GM12878 (cell line): ENCODE measurements at regions not wholly inside any gene's neighbourhood (a gene's known extent, or its start where the extent isn't known, plus 50 kb on each side); places are given as distances from the start of the nearest gene placed in this dataset.

ENCODE experiments used
- ATAC-seq: fragments of 200-7000 bp; cut with Tn5 transposase; 3 replicates; pipeline ENCODE4 v1.9.1; 2020; ENCODE audit warnings: mild to moderate bottlenecking, moderate library complexity
- BruUV-seq: library from RNA; stranded (reverse); fragments of 400-500 nt; replicated peaks from 2 replicates; lab custom pipeline; 2021; lab: Mats Ljungman, UMichigan
- CTCF ChIA-PET: fragments of 300-600 bp; sonication (Branson Sonifier 250); formaldehyde crosslinking; extraction: SDS; loops from one replicate; lab custom pipeline; 2021; ENCODE audit warnings: inconsistent platforms; lab: Yijun Ruan, JAX
- POLR2A ChIA-PET: fragments of 350-600 bp; formaldehyde crosslinking; extraction: SDS; loops from one replicate; lab custom pipeline; 2021; ENCODE audit warnings: inconsistent platforms; lab: Charles Lee
- RAD21 ChIA-PET: fragments of 300-600 bp; sonication (Branson Sonifier 250); formaldehyde crosslinking; loops from one replicate; lab custom pipeline; 2023; ENCODE audit warnings: antibody characterized with exemption; ENCODE audit not compliant: unreplicated experiment; lab: Charles Lee
- SMC1A ChIA-PET: fragments of 300-600 bp; sonication (Branson Sonifier 250); formaldehyde crosslinking; loops from one replicate; lab custom pipeline; 2023; ENCODE audit not compliant: unreplicated experiment, uncharacterized antibody; lab: Charles Lee
- DNase-seq: peaks from one replicate; pipeline ENCODE4 v3.0.0-alpha.2; 2011; ENCODE audit warnings: low read depth, low spot score
- FAIRE-seq: peaks from 3 replicates; lab custom pipeline; 2011; peaks lifted over from hg19 to GRCh38; lab: Jason Lieb, UNC
- H2AFZ ChIP-seq: 2 replicates; pipeline ENCODE4 v1.6.0; 2011; ENCODE audit warnings: low read depth, low read length, control low read depth; ENCODE audit not compliant: control insufficient read depth
- H3K27ac ChIP-seq: 2 replicates; pipeline ENCODE4 v1.5.1; 2011; ENCODE audit warnings: control low read depth; ENCODE audit not compliant: control insufficient read depth, insufficient read depth
- H3K27me3 ChIP-seq, 2 experiments: replicated peaks in 1 of 2; 2 replicates each; pipeline versions ENCODE4 v1.6.0 to v1.6.1; 2011; ENCODE audit warnings: low read length in 1 of 2; ENCODE audit not compliant: control insufficient read depth in 2 of 2, insufficient read depth in 2 of 2
- H3K36me3 ChIP-seq, 2 experiments: 2 replicates each; pipeline ENCODE4 v1.5.1; 2011; ENCODE audit warnings: low read length in 1 of 2; ENCODE audit not compliant: control insufficient read depth in 2 of 2, insufficient read depth in 2 of 2
- H3K4me1 ChIP-seq: 2 replicates; pipeline ENCODE4 v1.6.1; 2011; ENCODE audit warnings: mild to moderate bottlenecking, low read length, moderate library complexity, mixed read lengths; ENCODE audit not compliant: control insufficient read depth, insufficient read depth
- H3K4me2 ChIP-seq: 2 replicates; pipeline ENCODE4 v1.6.0; 2011; ENCODE audit warnings: control low read depth; ENCODE audit not compliant: control insufficient read depth, insufficient read depth
- H3K4me3 ChIP-seq: fragments of 200-600 bp; sonication (generic); 2 replicates; pipeline ENCODE4 v1.5.1; 2016
- H3K79me2 ChIP-seq: 2 replicates; pipeline ENCODE4 v1.6.0; 2011; ENCODE audit warnings: low read length; ENCODE audit not compliant: control insufficient read depth, insufficient read depth
- H3K9ac ChIP-seq: 2 replicates; pipeline ENCODE4 v1.8.0; 2011; ENCODE audit warnings: low read length, control low read depth, mixed read lengths; ENCODE audit not compliant: control insufficient read depth, insufficient read depth
- H3K9me3 ChIP-seq: replicated peaks from 3 replicates; pipeline ENCODE4 v1.5.1; 2011; ENCODE audit warnings: mild to moderate bottlenecking, low read length; ENCODE audit not compliant: control insufficient read depth, insufficient read depth
- H4K20me1 ChIP-seq: 2 replicates; pipeline ENCODE4 v1.6.0; 2011; ENCODE audit not compliant: control insufficient read depth, insufficient read depth
- CREM ChIP-seq: IDR thresholded peaks from 2 replicates; pipeline ENCODE4 v1.6.1; 2014; ENCODE audit warnings: antibody characterized with exemption, low read depth
- E4F1 ChIP-seq: fragments of 450-650 bp; IDR thresholded peaks from 2 replicates; pipeline ENCODE4 v1.6.1; 2018; ENCODE audit warnings: borderline replicate concordance, mild to moderate bottlenecking; ENCODE audit not compliant: partially characterized antibody
- ELK1 ChIP-seq: IDR thresholded peaks from 2 replicates; pipeline ENCODE4 v1.6.1; 2012; ENCODE audit warnings: low read depth, low read length, improper control_type of control experiment
- GABPA ChIP-seq: IDR thresholded peaks from 2 replicates; pipeline ENCODE4 v1.6.1; 2014; ENCODE audit warnings: antibody characterized with exemption, low read depth, mild to moderate bottlenecking, inconsistent platforms
- HCFC1 ChIP-seq: fragments of 150-350 bp; IDR thresholded peaks from 2 replicates; pipeline ENCODE4 v1.6.1; 2014; ENCODE audit warnings: low read length
- IRF4 ChIP-seq: IDR thresholded peaks from 2 replicates; pipeline ENCODE4 v1.6.1; 2011; ENCODE audit warnings: low read depth, low read length
- KDM1A ChIP-seq: fragments of 200-600 bp; sonication (generic); IDR thresholded peaks from 2 replicates; pipeline ENCODE4 v1.6.1; 2016; ENCODE audit warnings: borderline replicate concordance
- MTA3 ChIP-seq: IDR thresholded peaks from 2 replicates; pipeline ENCODE4 v1.6.1; 2012; ENCODE audit warnings: low read length, inconsistent platforms, borderline replicate concordance
- MYB ChIP-seq: fragments of 150-350 bp; IDR thresholded peaks from 2 replicates; pipeline ENCODE4 v1.6.1; 2014; ENCODE audit warnings: mild to moderate bottlenecking, low read depth, low read length, borderline replicate concordance
- NFYA ChIP-seq: IDR thresholded peaks from 2 replicates; pipeline ENCODE4 v1.6.1; 2011; ENCODE audit warnings: low read depth, mild to moderate bottlenecking, low read length, improper control_type of control experiment, borderline replicate concordance
- RELB ChIP-seq: fragments of 450-650 bp; IDR thresholded peaks from 2 replicates; pipeline ENCODE4 v1.6.1; 2017; ENCODE audit warnings: low read depth, mild to moderate bottlenecking, moderate library complexity
- RFX5 ChIP-seq: IDR thresholded peaks from 2 replicates; pipeline ENCODE4 v1.6.1; 2011; ENCODE audit warnings: low read depth, low read length, improper control_type of control experiment
- SP1 ChIP-seq: IDR thresholded peaks from one replicate; pipeline ENCODE4 v1.6.1; 2011; ENCODE audit warnings: low read depth, low read length
- TARDBP ChIP-seq: IDR thresholded peaks from 2 replicates; pipeline ENCODE4 v1.6.1; 2016; ENCODE audit warnings: borderline replicate concordance
- ZNF207 ChIP-seq: fragments of 450-650 bp; IDR thresholded peaks from 2 replicates; pipeline ENCODE4 v1.6.1; 2014; ENCODE audit warnings: antibody characterized with exemption, mild to moderate bottlenecking, borderline replicate concordance
- ZNF687 ChIP-seq: fragments of 450-650 bp; IDR thresholded peaks from 2 replicates; pipeline ENCODE4 v1.6.1; 2017; ENCODE audit warnings: mild to moderate bottlenecking, moderate library complexity
- WGBS: methylation state at CpG from one replicate; pipeline ENCODE4 v1.1.6; 2016; ENCODE audit warnings: low lambda C conversion rate; ENCODE audit not compliant: insufficient replicate concordance, insufficient coverage; ENCODE audit errors: missing lambda C conversion rate; 5-methylcytosine and 5-hydroxymethylcytosine counted together
- in situ Hi-C: fragments of 300-500 bp; cut with MboI; formaldehyde crosslinking; loops from 9 replicates; pipeline ENCODE4 v1.14.3; 2018; ENCODE audit warnings: mixed read lengths
- intact Hi-C: fragments of 100-400 bp; cut with micrococcal nuclease; formaldehyde crosslinking; loops from one replicate; pipeline ENCODE4 v1.14.2; 2022; ENCODE audit not compliant: unreplicated experiment

- FAIRE-seq (no peak), ATAC-seq (no peak), DNase-seq (no peak)
- Histone ChIP-seq H3K4me2 (no peak overlapping the region), H4K20me1 (no peaks in the 10 kb centered on the region), H3K4me1 (no peaks in the 10 kb centered on the region), H3K9ac (no peak overlapping the region), H2AFZ (no peak overlapping the region), H3K36me3 (no peaks in the 10 kb centered on the region), H3K79me2 (no peaks in the 10 kb centered on the region), H3K27ac (no peak overlapping the region), H3K9me3 (no peaks in the 10 kb centered on the region; the same call in 2 of the 3 replicates), H3K27me3 (no peaks in the 10 kb centered on the region), H3K4me3 (no peak overlapping the region)
- in situ Hi-C loops = no loop called here
- ChIA-PET POLR2A (no interaction called here), RAD21 (no interaction called here), SMC1A (interaction anchor here (2.6 kb wide), 1 partner anchor 9 kb away, joined by 12 read pairs; no protein-coding TSS in a partner anchor), CTCF (interaction anchor here (1.2 to 2.0 kb wide), 2 partner anchors 70 to 232 kb away, joined by 3 to 4 read pairs; no protein-coding TSS in a partner anchor)
- WGBS = 2% methylated on average over 2 of the region's 2 CpGs
- no TSS peak for BruUV-seq
- intact Hi-C loops = no loop called here
- TF ChIP-seq RELB = no peak
- TF ChIP-seq GABPA = no peak
- TF ChIP-seq MYB = no peak
- TF ChIP-seq CREM = no peak
- no peak for TF ChIP-seq E4F1
- no peak for TF ChIP-seq ZNF687
- no peak for TF ChIP-seq ZNF207
- TF ChIP-seq IRF4 = no peak
- no peak for TF ChIP-seq SP1
- TF ChIP-seq RFX5 = no peak
- TF ChIP-seq TARDBP = no peak
- TF ChIP-seq NFYA = no peak
- no peak for TF ChIP-seq MTA3
- TF ChIP-seq KDM1A = no peak
- no peak for TF ChIP-seq ELK1
- TF ChIP-seq HCFC1 = no peak
Measured at GRCh38 chr13:110985541-110985940, 70.7 kb upstream of the ANKRD10 start.
